SK-N-SH treated with all-trans-retinoic acid at 6 μM for 48 hours (cell line): ENCODE measurements at regions not wholly inside any gene's neighbourhood (a gene's known extent, or its start where the extent isn't known, plus 50 kb on each side); places are given as distances from the start of the nearest gene placed in this dataset.

ENCODE experiments used
- ARNTL ChIP-seq: fragments of 450-650 bp; formaldehyde crosslinking; IDR thresholded peaks from 2 replicates; pipeline ENCODE4 v1.5.0; 2020; ENCODE audit warnings: low read depth, mild to moderate bottlenecking, moderate library complexity, borderline replicate concordance
- BACH2 ChIP-seq: fragments of 250-450 bp; sonication (Bioruptor Pico); IDR thresholded peaks from 2 replicates; pipeline ENCODE4 v1.9.0; 2021; ENCODE audit warnings: mild to moderate bottlenecking, borderline replicate concordance
- CSDC2 ChIP-seq: fragments of 250-450 bp; sonication (Bioruptor Pico); IDR thresholded peaks from 2 replicates; pipeline ENCODE4 v1.5.0; 2020; ENCODE audit warnings: mild to moderate bottlenecking, moderate library complexity
- ESRRG ChIP-seq: fragments of 250-450 bp; sonication (Bioruptor Pico); IDR thresholded peaks from 2 replicates; pipeline ENCODE4 v1.6.1; 2021; ENCODE audit warnings: mild to moderate bottlenecking
- GLIS3 ChIP-seq: fragments of 250-450 bp; sonication (Bioruptor Pico); IDR thresholded peaks from 2 replicates; pipeline ENCODE4 v1.5.0; 2020; ENCODE audit warnings: mild to moderate bottlenecking, moderate library complexity
- ISL1 ChIP-seq: fragments of 250-450 bp; sonication (Bioruptor Pico); IDR thresholded peaks from 2 replicates; pipeline ENCODE4 v2.1.2; 2022; ENCODE audit warnings: mild to moderate bottlenecking, moderate library complexity
- OSR1 ChIP-seq: fragments of 250-450 bp; sonication (Bioruptor Pico); IDR thresholded peaks from 2 replicates; pipeline ENCODE4 v1.8.0; 2022; ENCODE audit warnings: moderate library complexity, mild to moderate bottlenecking, inconsistent platforms
- ZC3H10 ChIP-seq: fragments of 250-450 bp; sonication (Bioruptor Pico); IDR thresholded peaks from 2 replicates; pipeline ENCODE4 v1.5.1; 2021; ENCODE audit warnings: mild to moderate bottlenecking, moderate library complexity
- ZFP3 ChIP-seq: fragments of 250-450 bp; sonication (Bioruptor Pico); IDR thresholded peaks from 2 replicates; pipeline ENCODE4 v1.5.0; 2020; ENCODE audit warnings: mild to moderate bottlenecking, moderate library complexity
- ZFP30 ChIP-seq: fragments of 450-650 bp; formaldehyde crosslinking; IDR thresholded peaks from 2 replicates; pipeline ENCODE4 v1.5.0; 2022; ENCODE audit warnings: mild to moderate bottlenecking, moderate library complexity
- TF ChIP-seq, protein P1 (sequence below): fragments of 250-450 bp; sonication (Bioruptor Pico); IDR thresholded peaks from 2 replicates; pipeline ENCODE4 v1.5.1; 2020; ENCODE audit warnings: low read depth, mild to moderate bottlenecking, moderate library complexity
- TF ChIP-seq, protein P2 (sequence below): fragments of 250-450 bp; sonication (Bioruptor Pico); IDR thresholded peaks from 2 replicates; pipeline ENCODE4 v1.8.0; 2020; ENCODE audit warnings: mild to moderate bottlenecking, moderate library complexity, borderline replicate concordance

DNA sequence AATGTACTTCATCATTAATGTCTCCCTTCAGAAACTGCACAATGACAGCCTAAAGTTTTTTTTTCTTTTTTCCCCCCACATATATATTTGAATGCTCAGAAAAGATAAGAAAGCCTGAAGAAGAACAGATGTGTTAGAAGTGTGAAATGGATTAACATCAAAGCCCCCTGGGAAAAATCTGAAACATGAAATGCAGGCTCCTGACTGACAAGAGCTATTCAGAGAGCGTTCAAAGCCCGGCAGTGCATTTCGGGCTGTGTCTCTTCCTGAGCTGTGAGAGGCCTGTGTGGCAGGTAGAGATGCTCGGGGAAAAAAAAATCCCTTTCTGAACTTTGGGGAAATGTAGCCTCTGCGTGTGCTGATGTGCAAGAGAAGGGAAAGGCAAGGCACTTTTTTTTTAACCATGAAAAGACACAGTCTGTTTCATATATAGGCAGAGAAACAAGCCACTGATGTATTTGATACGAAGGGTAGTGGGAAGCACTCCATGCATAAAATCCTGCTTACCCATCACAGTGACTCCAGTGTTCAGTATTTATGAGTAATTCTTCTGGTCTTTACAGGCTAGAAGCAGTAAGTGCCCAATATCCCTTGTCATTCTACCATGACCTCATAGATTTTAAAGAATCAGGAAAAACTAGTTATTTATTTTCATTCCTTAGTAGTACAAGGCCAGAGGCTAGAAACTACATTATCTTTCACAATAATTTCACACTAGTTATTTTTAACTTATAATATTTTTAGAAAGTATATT lies 1574.2 kb upstream of the PIK3C3 start:
- TF ChIP-seq, protein P1, sequence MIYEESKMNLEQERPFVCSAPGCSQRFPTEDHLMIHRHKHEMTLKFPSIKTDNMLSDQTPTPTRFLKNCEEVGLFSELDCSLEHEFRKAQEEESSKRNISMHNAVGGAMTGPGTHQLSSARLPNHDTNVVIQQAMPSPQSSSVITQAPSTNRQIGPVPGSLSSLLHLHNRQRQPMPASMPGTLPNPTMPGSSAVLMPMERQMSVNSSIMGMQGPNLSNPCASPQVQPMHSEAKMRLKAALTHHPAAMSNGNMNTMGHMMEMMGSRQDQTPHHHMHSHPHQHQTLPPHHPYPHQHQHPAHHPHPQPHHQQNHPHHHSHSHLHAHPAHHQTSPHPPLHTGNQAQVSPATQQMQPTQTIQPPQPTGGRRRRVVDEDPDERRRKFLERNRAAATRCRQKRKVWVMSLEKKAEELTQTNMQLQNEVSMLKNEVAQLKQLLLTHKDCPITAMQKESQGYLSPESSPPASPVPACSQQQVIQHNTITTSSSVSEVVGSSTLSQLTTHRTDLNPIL (CRISPR knock-in tag): no peak
- no peak for TF ChIP-seq CSDC2 (CRISPR knock-in tag)
- TF ChIP-seq ZFP30 (CRISPR knock-in tag): no peak
- no peak for TF ChIP-seq OSR1
- TF ChIP-seq, protein P2, sequence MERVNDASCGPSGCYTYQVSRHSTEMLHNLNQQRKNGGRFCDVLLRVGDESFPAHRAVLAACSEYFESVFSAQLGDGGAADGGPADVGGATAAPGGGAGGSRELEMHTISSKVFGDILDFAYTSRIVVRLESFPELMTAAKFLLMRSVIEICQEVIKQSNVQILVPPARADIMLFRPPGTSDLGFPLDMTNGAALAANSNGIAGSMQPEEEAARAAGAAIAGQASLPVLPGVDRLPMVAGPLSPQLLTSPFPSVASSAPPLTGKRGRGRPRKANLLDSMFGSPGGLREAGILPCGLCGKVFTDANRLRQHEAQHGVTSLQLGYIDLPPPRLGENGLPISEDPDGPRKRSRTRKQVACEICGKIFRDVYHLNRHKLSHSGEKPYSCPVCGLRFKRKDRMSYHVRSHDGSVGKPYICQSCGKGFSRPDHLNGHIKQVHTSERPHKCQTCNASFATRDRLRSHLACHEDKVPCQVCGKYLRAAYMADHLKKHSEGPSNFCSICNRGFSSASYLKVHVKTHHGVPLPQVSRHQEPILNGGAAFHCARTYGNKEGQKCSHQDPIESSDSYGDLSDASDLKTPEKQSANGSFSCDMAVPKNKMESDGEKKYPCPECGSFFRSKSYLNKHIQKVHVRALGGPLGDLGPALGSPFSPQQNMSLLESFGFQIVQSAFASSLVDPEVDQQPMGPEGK (CRISPR knock-in tag): no peak
- no peak for TF ChIP-seq GLIS3 (CRISPR knock-in tag)
- TF ChIP-seq ZC3H10 (CRISPR knock-in tag): no peak
- no peak for TF ChIP-seq BACH2
- TF ChIP-seq ZFP3 (CRISPR knock-in tag): no peak
- TF ChIP-seq ARNTL (CRISPR knock-in tag): no peak
- no peak for TF ChIP-seq ISL1 (CRISPR knock-in tag)
- no peak for TF ChIP-seq ESRRG (CRISPR knock-in tag)
